ENCODE measurements at regions not wholly inside any gene's neighbourhood (a gene's known extent, or its start where the extent isn't known, plus 50 kb on each side); places are given as distances from the start of the nearest gene placed in this dataset.

GRCh38 chr18:65523461-65523860 lies 227.4 kb upstream of the CDH7 start:
- H3K27ac Mint-ChIP-seq, result no peak overlapping the region
- H3K36me3 Mint-ChIP-seq (ENCODE audit: low read depth), result no peaks in the 10 kb centered on the region
- H3K9me3 Mint-ChIP-seq, result peaks cover 44% of the 10 kb centered on the region
- H3K27me3 Mint-ChIP-seq (ENCODE audit: insufficient read depth), result no peaks in the 10 kb centered on the region
- no peaks in the 10 kb centered on the region for H3K4me1 Mint-ChIP-seq (ENCODE audit: low read depth)
- DNase-seq, result no peak
- no peak overlapping the region for H3K4me3 Mint-ChIP-seq
- TF ChIP-seq CTCF (IDR thresholded peaks at IDR 0.05), result no peak

GRCh38 chr18:65522907-65523306 lies 227.9 kb upstream of the CDH7 start:
- no peak for TF ChIP-seq CTCF (IDR thresholded peaks at IDR 0.05)
- no peak for DNase-seq
- H3K4me3 Mint-ChIP-seq, result no peak overlapping the region
- H3K27me3 Mint-ChIP-seq (ENCODE audit: insufficient read depth), result no peaks in the 10 kb centered on the region
- H3K4me1 Mint-ChIP-seq (ENCODE audit: low read depth), result no peaks in the 10 kb centered on the region
- H3K9me3 Mint-ChIP-seq, result peaks cover 44% of the 10 kb centered on the region
- no peak overlapping the region for H3K27ac Mint-ChIP-seq
- H3K36me3 Mint-ChIP-seq (ENCODE audit: low read depth), result no peaks in the 10 kb centered on the region

- Mint-ChIP-seq H3K4me3 (no peak overlapping the region), H3K27ac (no peak overlapping the region), H3K36me3 (ENCODE audit: low read depth) (no peaks in the 10 kb centered on the region), H3K4me1 (ENCODE audit: low read depth) (no peaks in the 10 kb centered on the region), H3K27me3 (ENCODE audit: insufficient read depth) (no peaks in the 10 kb centered on the region), H3K9me3 (peaks cover 15% of the 10 kb centered on the region)
- no peak for DNase-seq
- no peak for TF ChIP-seq CTCF (IDR thresholded peaks at IDR 0.05)
Observed at GRCh38 chr18:65516209-65516608, 234.6 kb upstream of the CDH7 start.

GRCh38 chr18:65498605-65499004 lies 252.2 kb upstream of the CDH7 start:
- TF ChIP-seq CTCF (IDR thresholded peaks at IDR 0.05), result no peak
- no peak overlapping the region for H3K4me3 Mint-ChIP-seq
- H3K36me3 Mint-ChIP-seq (ENCODE audit: low read depth), result no peaks in the 10 kb centered on the region; the same call in 1 of the 2 replicates
- no peaks in the 10 kb centered on the region for H3K27me3 Mint-ChIP-seq (ENCODE audit: insufficient read depth)
- no peak for DNase-seq
- peaks cover 3% of the 10 kb centered on the region for H3K9me3 Mint-ChIP-seq
- no peaks in the 10 kb centered on the region for H3K4me1 Mint-ChIP-seq (ENCODE audit: low read depth)
- H3K27ac Mint-ChIP-seq, result no peak overlapping the region

GRCh38 chr18:65487569-65487968 lies 263.2 kb upstream of the CDH7 start:
- TF ChIP-seq CTCF (IDR thresholded peaks at IDR 0.05), result no peak

GRCh38 chr18:65477455-65477854 lies 273.4 kb upstream of the CDH7 start:
- no peak for DNase-seq
- Mint-ChIP-seq H3K9me3 (peaks cover 14% of the 10 kb centered on the region), H3K4me1 (ENCODE audit: low read depth) (no peaks in the 10 kb centered on the region), H3K27me3 (ENCODE audit: insufficient read depth) (no peaks in the 10 kb centered on the region), H3K4me3 (no peak overlapping the region), H3K36me3 (ENCODE audit: low read depth) (no peaks in the 10 kb centered on the region), H3K27ac (no peak overlapping the region)
- no peak for TF ChIP-seq CTCF (IDR thresholded peaks at IDR 0.05)

More at GRCh38 chr18:65487569-65487968, 263.2 kb upstream of the CDH7 start:
- H3K4me1 Mint-ChIP-seq (ENCODE audit: low read depth), result no peaks in the 10 kb centered on the region
- DNase-seq, result no peak
- H3K27me3 Mint-ChIP-seq (ENCODE audit: insufficient read depth), result no peaks in the 10 kb centered on the region
- no peak overlapping the region for H3K27ac Mint-ChIP-seq
- no peaks in the 10 kb centered on the region for H3K36me3 Mint-ChIP-seq (ENCODE audit: low read depth)
- H3K4me3 Mint-ChIP-seq, result no peak overlapping the region
- H3K9me3 Mint-ChIP-seq, result peaks cover 41% of the 10 kb centered on the region
